ENCODE measurements at regions not wholly inside any gene's neighbourhood (a gene's known extent, or its start where the extent isn't known, plus 50 kb on each side); places are given as distances from the start of the nearest gene placed in this dataset.

- intact Hi-C loops (cut with micrococcal nuclease) = no loop called here
- H3K36me3 Mint-ChIP-seq = no peaks in the 10 kb centered on the region
- TF ChIP-seq, protein P1, sequence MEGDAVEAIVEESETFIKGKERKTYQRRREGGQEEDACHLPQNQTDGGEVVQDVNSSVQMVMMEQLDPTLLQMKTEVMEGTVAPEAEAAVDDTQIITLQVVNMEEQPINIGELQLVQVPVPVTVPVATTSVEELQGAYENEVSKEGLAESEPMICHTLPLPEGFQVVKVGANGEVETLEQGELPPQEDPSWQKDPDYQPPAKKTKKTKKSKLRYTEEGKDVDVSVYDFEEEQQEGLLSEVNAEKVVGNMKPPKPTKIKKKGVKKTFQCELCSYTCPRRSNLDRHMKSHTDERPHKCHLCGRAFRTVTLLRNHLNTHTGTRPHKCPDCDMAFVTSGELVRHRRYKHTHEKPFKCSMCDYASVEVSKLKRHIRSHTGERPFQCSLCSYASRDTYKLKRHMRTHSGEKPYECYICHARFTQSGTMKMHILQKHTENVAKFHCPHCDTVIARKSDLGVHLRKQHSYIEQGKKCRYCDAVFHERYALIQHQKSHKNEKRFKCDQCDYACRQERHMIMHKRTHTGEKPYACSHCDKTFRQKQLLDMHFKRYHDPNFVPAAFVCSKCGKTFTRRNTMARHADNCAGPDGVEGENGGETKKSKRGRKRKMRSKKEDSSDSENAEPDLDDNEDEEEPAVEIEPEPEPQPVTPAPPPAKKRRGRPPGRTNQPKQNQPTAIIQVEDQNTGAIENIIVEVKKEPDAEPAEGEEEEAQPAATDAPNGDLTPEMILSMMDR (IDR thresholded peaks at IDR 0.05) = no peak
- no peaks in the 10 kb centered on the region for H3K27me3 Mint-ChIP-seq (ENCODE audit: low read depth in 3 of 3)
- no peak overlapping the region for H3K4me2 ChIP-seq (replicated peaks; ENCODE audit: extremely low read depth, low read length, poor library complexity, severe bottlenecking)
- H2AFZ ChIP-seq (ENCODE audit: insufficient read depth, low read depth, low read length, poor library complexity, severe bottlenecking) = no peak overlapping the region
- WGBS (ENCODE audit: insufficient coverage) = no CpG with 5 or more reads among the region's 3 CpGs
- no peak overlapping the region for H3K9ac ChIP-seq (ENCODE audit: insufficient read depth, low read length, poor library complexity, severe bottlenecking)
- no peak overlapping the region for H3K27ac ChIP-seq (ENCODE audit: low read depth in 1 of 2, low read length in 2 of 2)
- no peak overlapping the region for H3K27ac Mint-ChIP-seq
- no peaks in the 10 kb centered on the region for H3K4me1 Mint-ChIP-seq
- no peaks in the 10 kb centered on the region for H3K27me3 ChIP-seq (ENCODE audit: control insufficient read depth in 2 of 2, insufficient read depth in 2 of 2, low read length in 2 of 2)
- H3K9me3 Mint-ChIP-seq = peaks cover 0 to 4% (median 3%) of the 10 kb centered on the region in 7 donors
- no peaks in the 10 kb centered on the region for H3K36me3 ChIP-seq (replicated peaks in 1 of 2; ENCODE audit: control insufficient read depth in 1 of 2, insufficient read depth in 2 of 2, low read length in 2 of 2)
- H3K4me3 ChIP-seq (replicated peaks in 1 of 3; ENCODE audit: low read depth in 2 of 3, low read length in 3 of 3) = no peak overlapping the region
- H3K4me1 ChIP-seq (ENCODE audit: control insufficient read depth in 1 of 2, insufficient read depth in 2 of 2, low read length in 2 of 2) = no peaks in the 10 kb centered on the region
- DNase-seq = no peak
- H3K9me3 ChIP-seq (replicated peaks in 1 of 2; ENCODE audit: control insufficient read depth in 1 of 2, insufficient read depth in 1 of 2, low read length in 2 of 2) = no peaks in the 10 kb centered on the region
- no peak overlapping the region for H3K4me3 Mint-ChIP-seq
- H3K79me2 ChIP-seq (ENCODE audit: insufficient read depth, low read length) = no peaks in the 10 kb centered on the region
- H4K20me1 ChIP-seq (ENCODE audit: insufficient read depth, low read length) = no peaks in the 10 kb centered on the region
These were observed 831.6 kb upstream of the NDST4 start for GRCh38 chr4:115945026-115945425.

DNA sequence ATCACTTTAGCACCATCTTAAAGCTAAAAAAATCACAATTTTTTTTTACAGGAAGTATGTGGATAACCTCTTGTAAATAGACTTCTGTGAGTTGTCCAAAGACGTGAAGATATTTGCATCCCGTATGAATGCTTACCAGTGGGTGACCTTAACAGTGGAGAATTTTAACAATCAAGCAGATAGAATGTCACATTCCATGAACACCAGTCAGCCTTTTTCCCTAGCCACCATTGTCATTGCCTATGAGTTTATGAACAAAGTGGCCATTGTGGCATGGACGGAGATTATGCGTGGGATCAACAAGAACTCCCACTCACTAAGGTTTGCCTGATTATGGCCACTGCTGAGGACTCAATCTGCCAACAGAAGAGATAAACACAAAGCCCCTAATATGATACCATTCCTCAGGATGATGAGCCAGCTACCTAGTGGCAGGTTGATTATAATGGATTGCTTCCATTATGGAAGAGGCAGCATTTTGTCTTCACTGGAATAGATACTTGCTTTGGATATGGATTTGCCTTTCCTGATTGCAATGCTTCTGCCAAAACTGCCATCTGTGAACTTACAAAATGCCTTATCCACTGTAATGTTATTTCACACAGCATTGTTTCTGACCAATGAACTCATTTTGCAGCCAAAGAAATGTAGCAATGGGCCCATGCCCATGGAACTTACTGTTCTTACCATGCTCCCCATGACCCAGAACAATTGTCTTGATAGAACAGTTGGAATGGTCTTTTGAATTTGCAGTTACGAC is 830.9 kb upstream of the NDST4 start:
- intact Hi-C loops (cut with micrococcal nuclease) = no loop called here
- no peaks in the 10 kb centered on the region for H3K36me3 Mint-ChIP-seq
- no peaks in the 10 kb centered on the region for H3K4me1 Mint-ChIP-seq
- no peaks in the 10 kb centered on the region for H3K27me3 ChIP-seq (ENCODE audit: control insufficient read depth in 2 of 2, insufficient read depth in 2 of 2, low read length in 2 of 2)
- TF ChIP-seq, protein P1 (IDR thresholded peaks at IDR 0.05) = no peak
- no peaks in the 10 kb centered on the region for H3K36me3 ChIP-seq (replicated peaks in 1 of 2; ENCODE audit: control insufficient read depth in 1 of 2, insufficient read depth in 2 of 2, low read length in 2 of 2)
- H3K79me2 ChIP-seq (ENCODE audit: insufficient read depth, low read length) = no peaks in the 10 kb centered on the region
- WGBS (ENCODE audit: insufficient coverage) = 100% methylated on average over 2 of the region's 5 CpGs
- no peak overlapping the region for H3K9ac ChIP-seq (ENCODE audit: insufficient read depth, low read length, poor library complexity, severe bottlenecking)
- no peaks in the 10 kb centered on the region for H4K20me1 ChIP-seq (ENCODE audit: insufficient read depth, low read length)
- no peak for DNase-seq
- no peak overlapping the region for H3K4me3 Mint-ChIP-seq
- no peak overlapping the region for H3K4me3 ChIP-seq (replicated peaks in 1 of 3; ENCODE audit: low read depth in 2 of 3, low read length in 3 of 3)
- H2AFZ ChIP-seq (ENCODE audit: insufficient read depth, low read depth, low read length, poor library complexity, severe bottlenecking) = no peak overlapping the region
- peaks cover 0 to 4% (median 2%) of the 10 kb centered on the region in 7 donors for H3K9me3 Mint-ChIP-seq
- no peaks in the 10 kb centered on the region for H3K4me1 ChIP-seq (ENCODE audit: control insufficient read depth in 1 of 2, insufficient read depth in 2 of 2, low read length in 2 of 2)
- H3K27me3 Mint-ChIP-seq (ENCODE audit: low read depth in 3 of 3) = no peaks in the 10 kb centered on the region
- H3K9me3 ChIP-seq (replicated peaks in 1 of 2; ENCODE audit: control insufficient read depth in 1 of 2, insufficient read depth in 1 of 2, low read length in 2 of 2) = no peaks in the 10 kb centered on the region
- H3K27ac ChIP-seq (ENCODE audit: low read depth in 1 of 2, low read length in 2 of 2) = no peak overlapping the region
- H3K4me2 ChIP-seq (replicated peaks; ENCODE audit: extremely low read depth, low read length, poor library complexity, severe bottlenecking) = no peak overlapping the region
- H3K27ac Mint-ChIP-seq = no peak overlapping the region

Measured in CD14-positive monocyte (primary cell).